Activated T-cell treated with anti-CD3 and anti-CD28 coated beads, Interleukin-2, amount 50 U/mL, for 72 hours (primary cell): ENCODE measurements at regions not wholly inside any gene's neighbourhood (a gene's known extent, or its start where the extent isn't known, plus 50 kb on each side); places are given as distances from the start of the nearest gene placed in this dataset.

ENCODE experiments used
- ATAC-seq, 2 donors: fragments of 150-1000 bp; cut with Tn5 transposase; replicated peaks in 1 of 2; 2 replicates each; pipeline ENCODE4 v1.10.0; 2021; ENCODE audit warnings: moderate library complexity in 2 of 2, mild to moderate bottlenecking in 1 of 2
- DNase-seq, 2 donors: peaks; one replicate each; pipeline ENCODE4 v3.0.0; 2021 to 2022; ENCODE audit warnings: mixed read lengths in 1 of 2
- H3K27ac Mint-ChIP-seq: one replicate; pipeline ENCODE4 v1.8.0; 2022; ENCODE audit warnings: mild to moderate bottlenecking, moderate library complexity, mixed read lengths
- H3K27me3 Mint-ChIP-seq: one replicate; pipeline ENCODE4 v1.8.0; 2022; ENCODE audit warnings: low read depth, mixed read lengths
- H3K36me3 Mint-ChIP-seq, 2 donors: one replicate each; pipeline ENCODE4 v1.8.0; 2022; ENCODE audit warnings: mixed read lengths in 2 of 2, mild to moderate bottlenecking in 1 of 2; ENCODE audit not compliant: insufficient read depth in 2 of 2
- H3K4me1 Mint-ChIP-seq: one replicate; pipeline ENCODE4 v1.8.0; 2022; ENCODE audit warnings: low read depth, mixed read lengths
- H3K4me3 Mint-ChIP-seq, 2 donors: one replicate each; pipeline ENCODE4 v1.8.0; 2022; ENCODE audit warnings: mild to moderate bottlenecking in 2 of 2, mixed read lengths in 2 of 2, moderate library complexity in 2 of 2
- H3K9me3 Mint-ChIP-seq, 2 donors: one replicate each; pipeline ENCODE4 v1.8.0; 2022; ENCODE audit warnings: mixed read lengths in 2 of 2

DNA sequence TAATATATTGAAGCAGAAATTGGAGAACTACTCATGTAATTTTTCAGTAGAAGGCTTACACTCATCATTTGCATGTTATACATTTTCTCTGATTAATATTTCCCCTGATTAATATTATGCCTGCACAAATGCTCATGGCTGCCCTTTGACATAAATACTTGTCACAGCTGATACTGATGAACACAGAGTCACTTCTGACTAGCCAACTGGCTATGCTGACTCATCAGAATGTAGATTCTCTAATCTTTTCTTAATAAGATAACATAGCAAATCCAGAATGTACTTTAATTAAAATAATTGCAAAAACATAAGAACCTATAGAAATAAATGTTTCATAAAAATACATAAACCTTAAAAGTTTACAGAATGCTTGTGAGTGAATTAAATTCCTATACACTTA is 52.4 kb upstream of the C4orf54 start:
- Mint-ChIP-seq H3K4me3 (no peak overlapping the region), H3K27me3 (peaks cover 11% of the 10 kb centered on the region), H3K4me1 (peaks cover 11% of the 10 kb centered on the region), H3K36me3 (no peaks in the 10 kb centered on the region), H3K27ac (no peak overlapping the region), H3K9me3 (no peaks in the 10 kb centered on the region)
- ATAC-seq (no peak), DNase-seq (no peak)

GRCh38 chr4:99708551-99708950 is 50.9 kb upstream of the C4orf54 start:
- no peak overlapping the region for H3K4me3 Mint-ChIP-seq

More at GRCh38 chr4:99708551-99708950, 50.9 kb upstream of the C4orf54 start:
- H3K9me3 Mint-ChIP-seq: peaks cover 0 to 2% of the 10 kb centered on the region in 2 donors
- peaks cover 11% of the 10 kb centered on the region for H3K4me1 Mint-ChIP-seq
- H3K27ac Mint-ChIP-seq: no peak overlapping the region
- DNase-seq (no peak), ATAC-seq (no peak)
- H3K36me3 Mint-ChIP-seq: no peaks in the 10 kb centered on the region
- H3K27me3 Mint-ChIP-seq: peaks cover 11% of the 10 kb centered on the region
